Glutamatergic neuron (in vitro differentiated cells): ENCODE measurements at regions not wholly inside any gene's neighbourhood (a gene's known extent, or its start where the extent isn't known, plus 50 kb on each side); places are given as distances from the start of the nearest gene placed in this dataset.

Source experiments
- DNase-seq: peaks from one replicate; pipeline ENCODE4 v3.0.0; 2022
- H3K27ac Mint-ChIP-seq: one replicate; pipeline ENCODE4 v1.8.0; 2020; ENCODE audit warnings: mild to moderate bottlenecking, mixed read lengths, inconsistent platforms; ENCODE audit not compliant: unreplicated experiment
- H3K27me3 Mint-ChIP-seq: one replicate; pipeline ENCODE4 v1.8.0; 2020; ENCODE audit warnings: mild to moderate bottlenecking, moderate library complexity, mixed read lengths, inconsistent platforms; ENCODE audit not compliant: unreplicated experiment
- H3K36me3 Mint-ChIP-seq: one replicate; pipeline ENCODE4 v1.8.0; 2020; ENCODE audit warnings: mild to moderate bottlenecking, mixed read lengths, inconsistent platforms; ENCODE audit not compliant: unreplicated experiment
- H3K4me1 Mint-ChIP-seq: one replicate; pipeline ENCODE4 v1.8.0; 2020; ENCODE audit warnings: mild to moderate bottlenecking, low read depth, mixed read lengths, inconsistent platforms; ENCODE audit not compliant: unreplicated experiment
- H3K4me3 Mint-ChIP-seq: one replicate; pipeline ENCODE4 v1.8.0; 2020; ENCODE audit warnings: mild to moderate bottlenecking, mixed read lengths, inconsistent platforms; ENCODE audit not compliant: unreplicated experiment
- H3K9me3 Mint-ChIP-seq: one replicate; pipeline ENCODE4 v1.8.0; 2020; ENCODE audit warnings: mild to moderate bottlenecking, moderate library complexity, mixed read lengths, inconsistent platforms; ENCODE audit not compliant: unreplicated experiment
- CTCF ChIP-seq: fragments of 200-600 bp; sonication (generic); IDR thresholded peaks from one replicate; pipeline ENCODE4 v1.5.0; 2021; ENCODE audit not compliant: partially characterized antibody, unreplicated experiment

- Mint-ChIP-seq H3K9me3 (no peaks in the 10 kb centered on the region), H3K36me3 (no peaks in the 10 kb centered on the region), H3K4me3 (no peak overlapping the region), H3K27me3 (no peaks in the 10 kb centered on the region), H3K4me1 (no peaks in the 10 kb centered on the region), H3K27ac (no peak overlapping the region)
- DNase-seq = no peak
- TF ChIP-seq CTCF = no peak
These were observed 707.5 kb upstream of the FZD8 start for GRCh38 chr10:36349445-36350078.

- H3K36me3 Mint-ChIP-seq = no peaks in the 10 kb centered on the region
- H3K9me3 Mint-ChIP-seq = no peaks in the 10 kb centered on the region
- H3K4me1 Mint-ChIP-seq = no peaks in the 10 kb centered on the region
- TF ChIP-seq CTCF = no peak
- no peaks in the 10 kb centered on the region for H3K27me3 Mint-ChIP-seq
- H3K27ac Mint-ChIP-seq = no peak overlapping the region
- no peak for DNase-seq
- no peak overlapping the region for H3K4me3 Mint-ChIP-seq
These were observed 703.7 kb upstream of the FZD8 start for GRCh38 chr10:36345807-36346206.

GRCh38 chr10:36345175-36345533 is 703.1 kb upstream of the FZD8 start:
- Mint-ChIP-seq H3K9me3 (no peaks in the 10 kb centered on the region), H3K27me3 (no peaks in the 10 kb centered on the region), H3K4me1 (no peaks in the 10 kb centered on the region), H3K27ac (no peak overlapping the region), H3K4me3 (no peak overlapping the region), H3K36me3 (no peaks in the 10 kb centered on the region)
- no peak for TF ChIP-seq CTCF
- DNase-seq = no peak

- TF ChIP-seq CTCF = no peak
- no peaks in the 10 kb centered on the region for H3K9me3 Mint-ChIP-seq
- H3K27ac Mint-ChIP-seq = no peak overlapping the region
These were observed 702.4 kb upstream of the FZD8 start for GRCh38 chr10:36344240-36345174.

GRCh38 chr10:36342781-36343180 is 700.7 kb upstream of the FZD8 start:
- TF ChIP-seq CTCF = no peak
- Mint-ChIP-seq H3K9me3 (no peaks in the 10 kb centered on the region), H3K4me1 (no peaks in the 10 kb centered on the region), H3K27ac (no peak overlapping the region), H3K36me3 (no peaks in the 10 kb centered on the region), H3K4me3 (no peak overlapping the region), H3K27me3 (no peaks in the 10 kb centered on the region)
- no peak for DNase-seq

More at GRCh38 chr10:36344240-36345174, 702.4 kb upstream of the FZD8 start:
- DNase-seq = no peak
- Mint-ChIP-seq H3K4me3 (no peak overlapping the region), H3K27me3 (no peaks in the 10 kb centered on the region), H3K36me3 (no peaks in the 10 kb centered on the region), H3K4me1 (no peaks in the 10 kb centered on the region)
